ENCODE measurements at regions not wholly inside any gene's neighbourhood (a gene's known extent, or its start where the extent isn't known, plus 50 kb on each side); places are given as distances from the start of the nearest gene placed in this dataset.

DNA sequence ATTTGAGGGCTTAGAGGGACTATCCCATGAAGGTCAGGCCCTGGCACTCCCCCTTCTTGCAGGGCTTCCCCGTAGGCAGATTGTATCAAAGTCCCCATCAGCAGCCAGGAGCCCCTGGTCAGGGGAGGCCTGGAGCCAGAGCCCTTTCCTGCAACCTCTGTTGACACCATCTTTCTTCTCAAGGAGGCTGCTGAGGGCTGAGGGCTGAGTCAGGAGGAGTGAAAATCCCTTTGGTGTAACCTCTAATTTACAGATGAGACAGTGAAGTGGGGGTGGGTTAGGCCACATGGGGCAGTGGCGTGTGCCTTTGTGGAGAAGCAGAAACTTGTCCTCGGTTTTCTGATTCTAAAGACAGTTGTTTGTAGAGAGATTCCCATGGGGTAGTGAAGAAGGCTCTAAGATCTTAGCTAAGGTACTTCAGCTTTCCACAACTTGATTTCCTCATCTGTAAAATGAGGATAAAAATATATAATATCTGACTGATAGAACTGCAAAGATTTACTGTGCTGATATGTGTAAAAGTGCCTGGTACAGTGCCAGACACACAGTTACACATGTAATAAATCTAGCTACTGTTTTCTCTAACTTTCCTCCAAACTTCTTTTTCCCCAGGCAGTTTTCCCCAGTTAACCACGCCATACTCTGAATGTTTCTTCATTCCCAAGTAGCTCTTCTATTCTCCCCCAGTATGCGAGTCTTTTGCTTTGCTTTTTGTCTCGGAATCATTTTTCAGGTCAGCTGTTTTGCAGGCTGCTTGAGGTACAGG lies 249.4 kb upstream of the TPM1 start:
- DNase-seq: no peak

DNA sequence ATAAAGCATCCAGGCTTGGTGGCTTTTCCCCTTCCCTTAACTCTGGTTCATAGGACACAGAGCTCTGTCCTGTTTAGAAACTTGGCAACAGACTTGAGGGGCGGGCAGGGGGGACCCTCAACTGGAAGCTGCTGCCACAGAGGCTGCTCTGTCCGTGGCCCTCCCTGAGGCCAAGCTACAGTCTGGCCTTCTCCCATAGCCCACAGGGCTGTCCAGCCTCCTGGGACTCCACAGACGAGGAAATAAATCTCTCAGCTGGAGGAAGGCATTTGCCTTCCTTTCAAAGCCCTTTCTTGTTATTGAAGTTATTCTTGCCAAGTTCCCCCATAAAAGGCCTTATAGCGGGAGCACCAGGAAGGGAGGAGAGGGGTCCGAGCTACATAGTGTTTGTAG lies 248.8 kb upstream of the TPM1 start:
- no peak for DNase-seq

DNA sequence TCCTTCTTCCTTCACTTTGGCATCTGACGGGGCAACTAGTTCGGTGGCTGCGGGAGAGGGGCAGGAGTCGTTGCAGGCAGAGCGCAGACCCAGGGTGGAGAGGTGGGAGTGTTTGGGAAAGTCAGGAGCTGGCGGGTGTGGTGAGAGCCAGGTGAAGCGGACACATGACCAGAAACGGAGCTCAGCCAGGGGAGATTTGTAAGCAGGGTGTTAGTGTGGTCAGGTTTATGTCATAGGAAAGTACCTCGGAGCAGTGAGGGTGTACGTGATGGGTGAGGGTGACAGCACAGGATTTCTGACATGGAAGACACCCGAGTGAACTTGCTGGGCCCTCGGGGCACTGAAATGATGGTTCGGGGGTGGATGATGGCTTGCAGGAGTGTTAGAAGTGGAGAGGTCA lies 247.4 kb upstream of the TPM1 start:
- no peak for DNase-seq

DNA sequence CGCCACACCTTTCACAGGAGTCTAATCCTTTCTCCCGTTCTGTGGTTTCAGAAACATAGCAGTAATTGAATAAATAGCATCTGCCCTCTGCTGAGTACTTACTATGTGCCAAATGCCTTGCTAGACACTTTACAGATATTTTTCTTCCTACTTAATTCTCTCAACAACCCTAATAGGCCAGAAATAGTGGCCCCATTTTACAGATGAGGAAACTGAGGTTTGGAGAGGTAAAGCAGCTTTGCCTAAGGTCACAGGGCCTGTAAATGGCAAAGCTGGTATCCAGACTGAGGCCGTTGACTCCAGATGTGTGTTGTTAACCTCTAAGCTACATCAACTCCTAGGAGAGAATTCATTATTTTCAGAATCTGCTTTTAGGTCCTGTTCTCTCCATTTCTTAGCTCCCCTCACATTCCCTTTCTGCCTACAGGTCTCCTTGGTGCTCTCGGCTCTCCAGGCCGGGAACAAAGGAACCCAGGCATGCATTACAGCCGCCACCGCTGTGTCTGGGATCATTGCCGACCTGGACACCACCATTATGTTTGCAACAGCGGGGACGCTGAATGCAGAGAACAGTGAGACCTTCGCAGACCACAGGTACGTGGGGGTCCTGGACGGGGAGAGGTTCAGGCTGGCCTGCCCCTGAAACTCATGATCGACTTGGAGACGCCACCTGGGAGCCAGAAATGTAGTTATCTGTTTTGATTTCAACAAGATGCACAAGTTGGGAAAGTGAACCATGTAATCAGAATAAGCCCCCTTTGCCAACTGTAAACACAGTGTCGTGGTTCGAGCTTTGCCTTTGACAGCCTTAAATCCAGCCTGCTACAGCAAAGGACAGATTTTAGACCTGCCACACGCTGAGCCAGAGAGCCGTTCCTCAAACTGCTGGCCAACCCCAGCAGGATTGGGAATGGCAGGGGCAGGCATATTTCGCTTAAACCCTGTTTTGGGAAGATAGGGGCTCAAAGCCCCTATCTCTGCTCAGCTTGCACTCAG lies 246.5 kb upstream of the TPM1 start:
- no peak for DNase-seq

DNA sequence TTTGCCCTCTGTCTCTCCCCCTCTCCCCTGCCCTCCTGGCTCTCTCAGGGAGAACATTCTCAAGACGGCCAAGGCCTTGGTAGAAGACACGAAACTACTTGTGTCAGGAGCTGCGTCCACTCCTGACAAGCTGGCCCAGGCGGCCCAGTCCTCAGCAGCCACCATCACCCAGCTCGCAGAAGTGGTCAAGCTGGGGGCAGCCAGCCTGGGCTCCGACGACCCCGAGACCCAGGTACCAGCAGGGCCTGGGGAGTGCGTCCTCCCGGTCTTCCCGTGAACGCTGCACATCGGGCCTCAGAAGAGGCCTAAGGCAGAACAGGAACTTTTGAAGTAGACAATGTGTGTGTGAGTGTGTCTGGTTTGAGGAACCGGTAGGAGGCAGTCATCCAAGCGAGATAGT lies 245.4 kb upstream of the TPM1 start:
- no peak for DNase-seq

DNA sequence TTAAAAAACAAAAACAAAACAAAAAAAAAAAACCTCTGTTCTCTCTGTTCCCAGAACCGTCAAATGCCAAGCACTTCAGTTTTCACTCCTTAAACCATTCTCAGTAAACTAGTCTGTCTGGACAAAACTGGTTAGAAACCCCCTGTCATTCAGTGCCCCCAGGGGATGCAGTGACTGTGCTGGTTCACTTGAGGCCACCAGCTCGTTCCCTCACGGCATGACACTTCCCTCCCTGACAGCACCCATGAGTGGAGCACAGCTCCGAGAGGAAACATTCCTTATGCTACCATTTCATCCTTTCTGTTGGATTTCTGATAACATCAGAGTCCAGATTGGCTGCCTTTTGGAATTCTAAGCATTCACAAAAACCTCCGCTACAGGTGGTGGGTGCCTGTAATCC lies 244.0 kb upstream of the TPM1 start:
- no peak for DNase-seq

DNA sequence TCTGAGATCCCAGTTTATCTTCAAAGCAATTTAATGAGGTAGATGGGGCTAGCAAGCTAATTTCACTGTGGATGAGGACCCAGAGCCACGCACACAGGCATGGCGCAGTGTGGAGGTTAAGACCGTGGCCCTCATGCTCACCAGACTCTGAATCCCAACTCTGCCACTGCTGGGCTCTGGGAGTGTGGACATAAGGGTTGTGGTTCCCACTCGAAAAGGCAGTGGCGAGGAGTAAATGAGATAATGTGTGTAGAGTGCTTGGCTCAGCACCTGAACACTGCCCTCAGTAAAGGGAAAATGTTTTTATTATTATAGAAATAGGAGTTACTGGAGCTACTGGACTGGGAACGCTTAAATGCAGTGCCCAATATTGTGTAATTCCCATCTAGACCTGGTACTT lies 243.5 kb upstream of the TPM1 start:
- no peak for DNase-seq

DNA sequence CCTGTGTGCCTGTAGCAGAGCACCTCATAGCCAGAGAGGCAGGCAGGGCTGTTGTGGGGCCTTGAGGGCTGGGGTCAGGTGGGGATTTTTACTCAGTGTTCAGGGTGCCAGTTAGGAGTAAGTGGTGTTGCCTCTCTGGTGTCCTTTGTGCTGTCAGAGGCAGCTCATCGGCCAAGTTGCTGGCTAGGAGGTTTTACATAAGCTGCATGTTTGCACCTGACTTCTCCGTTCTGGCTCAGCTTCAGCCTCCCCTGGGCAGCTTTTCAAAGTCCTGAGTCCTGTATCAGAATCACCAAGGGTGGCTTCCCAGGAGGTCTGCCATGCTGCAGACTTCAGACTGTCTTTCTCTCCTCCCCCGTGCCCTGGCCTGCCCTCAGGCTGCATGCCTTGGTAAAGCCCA lies 242.6 kb upstream of the TPM1 start:
- DNase-seq: no peak

DNA sequence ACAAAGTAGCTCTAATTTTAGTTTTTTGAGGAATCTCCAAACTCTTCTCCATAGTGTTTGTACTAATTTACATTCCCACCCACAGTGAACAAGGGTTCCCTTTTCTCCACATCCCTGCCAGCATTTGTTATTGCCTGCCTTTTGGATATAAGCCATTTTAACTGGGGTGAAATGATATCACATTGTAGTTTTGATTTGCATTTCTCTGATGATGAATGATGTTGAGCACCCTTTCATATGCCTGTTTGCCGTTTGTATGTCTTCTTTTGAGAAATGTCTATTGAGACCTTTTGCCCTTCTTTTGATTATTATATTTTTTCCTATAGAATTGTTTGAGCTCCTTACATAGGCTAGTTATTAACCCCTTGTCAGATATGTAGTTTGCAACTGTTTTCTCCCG lies 239.9 kb upstream of the TPM1 start:
- DNase-seq: no peak

DNA sequence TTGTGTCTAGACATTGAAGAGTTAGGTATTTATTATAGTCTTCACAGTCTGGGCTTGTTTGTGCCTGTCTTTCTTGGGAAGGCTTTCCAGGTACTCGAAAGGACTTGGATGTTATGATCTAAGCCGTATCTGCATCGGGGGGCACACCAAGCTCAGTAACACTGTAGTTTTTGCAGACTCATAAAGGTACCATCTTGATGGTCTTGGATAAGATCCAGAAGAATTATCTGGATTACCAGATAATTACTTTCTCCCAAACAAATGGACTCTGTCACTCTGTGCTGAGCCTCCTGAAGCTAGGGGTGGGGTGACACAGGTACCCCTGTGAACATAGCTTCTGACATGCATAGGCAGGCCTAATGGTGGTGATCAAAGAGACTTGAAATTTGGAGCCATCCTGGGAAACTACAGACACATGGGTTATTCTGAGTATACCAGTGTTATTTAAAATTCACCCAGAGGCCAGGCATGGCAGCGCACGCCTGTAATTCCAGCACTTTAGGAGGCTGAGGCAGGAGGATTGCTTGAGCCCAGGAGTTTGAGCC lies 238.6 kb upstream of the TPM1 start:
- no peak for DNase-seq

DNA sequence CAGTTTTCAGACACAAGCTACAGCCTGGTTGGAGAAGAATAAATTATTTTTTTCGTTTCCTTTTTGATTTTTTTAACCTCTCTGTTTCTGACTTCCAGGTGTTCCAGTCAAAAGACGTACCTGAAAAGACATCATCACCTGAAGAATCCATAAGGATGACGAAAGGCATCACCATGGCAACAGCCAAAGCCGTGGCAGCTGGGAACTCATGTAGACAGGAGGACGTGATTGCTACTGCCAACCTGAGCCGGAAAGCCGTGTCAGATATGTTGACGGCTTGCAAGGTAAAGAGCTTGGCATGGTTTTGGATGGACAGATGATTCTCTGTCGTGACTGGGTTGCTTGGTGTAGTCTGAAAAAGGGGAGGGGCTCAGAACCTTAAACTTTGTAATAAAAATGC lies 237.0 kb upstream of the TPM1 start:
- DNase-seq: no peak

DNA sequence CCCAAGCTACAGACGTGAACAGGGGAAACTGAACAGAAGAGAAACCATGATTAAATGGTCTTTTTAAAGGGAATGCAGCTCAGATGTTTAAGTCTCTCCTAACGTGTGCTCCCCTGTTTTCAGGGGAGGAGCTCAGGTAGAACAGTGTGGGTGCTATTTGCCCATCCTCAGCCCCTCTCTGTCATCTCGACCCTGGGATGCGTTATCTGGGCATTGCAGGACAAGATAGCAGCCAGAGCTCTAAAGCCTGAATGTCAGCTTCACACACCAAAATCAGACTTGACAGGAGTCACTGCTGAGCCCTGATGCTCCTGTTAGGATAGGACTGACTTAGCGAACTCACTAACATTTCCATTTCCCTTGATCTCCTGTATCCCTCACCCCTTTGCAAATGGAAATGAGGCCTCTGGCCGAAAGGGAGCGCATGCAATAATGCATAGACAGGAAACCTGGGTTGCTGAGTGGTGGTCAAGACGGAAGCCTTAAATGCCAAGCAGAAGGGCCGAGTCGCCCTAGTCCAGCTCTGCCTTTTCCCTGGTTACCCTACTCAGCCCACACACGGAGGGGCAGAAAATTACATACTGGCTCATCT lies 234.9 kb upstream of the TPM1 start:
- DNase-seq: no peak

DNA sequence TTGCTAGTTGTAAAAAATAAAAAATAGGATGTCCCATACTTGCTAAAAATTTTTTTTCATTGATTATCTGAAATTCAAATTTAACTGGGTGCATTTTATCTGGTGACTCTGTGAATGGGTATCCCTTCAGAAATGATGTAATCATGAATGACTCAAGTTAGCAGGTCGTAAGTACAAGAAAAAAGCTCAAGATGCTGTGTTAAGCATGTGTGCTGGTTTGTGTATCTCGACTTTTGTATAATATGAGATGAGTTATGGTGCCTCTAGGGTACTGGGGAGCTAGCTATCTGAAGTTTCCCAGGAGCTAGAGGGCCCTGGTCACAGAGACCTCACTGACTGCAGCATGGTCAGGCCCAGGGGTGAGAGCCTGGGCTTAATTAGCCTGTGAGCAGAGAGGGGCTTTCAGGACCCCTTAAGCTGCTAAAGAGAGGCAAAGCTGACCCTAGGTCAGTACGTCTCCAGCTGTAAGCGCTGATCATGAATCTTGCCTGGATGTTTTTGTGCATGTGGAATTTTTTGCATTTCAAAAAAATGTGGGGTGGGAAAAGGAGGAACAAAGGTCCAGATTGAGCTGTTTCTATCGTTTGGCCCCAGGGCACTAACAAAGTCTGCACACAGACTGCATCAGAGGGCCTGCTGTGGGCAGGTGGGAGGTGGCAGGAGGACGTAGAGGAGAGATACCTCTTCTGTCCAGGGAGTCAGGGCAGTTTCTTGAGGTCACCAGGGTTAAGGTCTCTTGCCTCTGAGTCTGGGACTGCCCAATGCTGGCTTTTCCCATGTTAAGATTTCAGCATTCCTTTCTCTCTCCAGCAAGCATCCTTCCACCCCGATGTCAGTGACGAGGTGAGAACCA lies 233.2 kb upstream of the TPM1 start:
- DNase-seq: no peak

DNA sequence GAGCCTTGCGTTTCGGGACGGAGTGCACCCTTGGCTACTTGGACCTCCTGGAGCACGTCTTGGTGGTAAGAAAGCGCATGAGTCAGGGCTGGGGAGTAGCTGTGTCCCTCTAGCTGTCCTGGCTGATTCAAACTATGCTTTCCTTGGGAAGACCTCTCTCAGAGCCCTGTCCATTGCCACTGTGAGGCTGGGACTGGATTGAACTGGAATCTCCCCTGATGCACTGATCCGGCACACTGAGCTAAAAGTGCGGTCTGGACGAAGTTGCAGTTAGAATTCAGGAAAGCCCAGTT lies 232.6 kb upstream of the TPM1 start:
- DNase-seq: no peak

DNA sequence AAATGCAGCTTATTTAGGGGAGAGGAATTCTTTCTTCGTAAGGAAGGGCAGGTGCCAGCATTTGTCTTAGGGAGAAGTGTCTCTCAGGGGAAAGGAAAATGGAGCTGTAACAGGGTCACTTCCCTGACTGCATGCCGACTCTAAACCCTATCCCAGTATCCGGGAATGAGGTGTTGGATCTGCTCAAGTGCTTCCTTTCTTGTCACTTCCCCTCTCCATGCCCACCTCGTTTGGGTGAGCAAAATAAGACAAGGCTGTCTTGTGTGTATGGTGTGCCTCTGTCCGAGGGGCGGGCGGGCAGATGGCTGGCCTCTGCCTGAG lies 230.1 kb upstream of the TPM1 start:
- no peak for DNase-seq

DNA sequence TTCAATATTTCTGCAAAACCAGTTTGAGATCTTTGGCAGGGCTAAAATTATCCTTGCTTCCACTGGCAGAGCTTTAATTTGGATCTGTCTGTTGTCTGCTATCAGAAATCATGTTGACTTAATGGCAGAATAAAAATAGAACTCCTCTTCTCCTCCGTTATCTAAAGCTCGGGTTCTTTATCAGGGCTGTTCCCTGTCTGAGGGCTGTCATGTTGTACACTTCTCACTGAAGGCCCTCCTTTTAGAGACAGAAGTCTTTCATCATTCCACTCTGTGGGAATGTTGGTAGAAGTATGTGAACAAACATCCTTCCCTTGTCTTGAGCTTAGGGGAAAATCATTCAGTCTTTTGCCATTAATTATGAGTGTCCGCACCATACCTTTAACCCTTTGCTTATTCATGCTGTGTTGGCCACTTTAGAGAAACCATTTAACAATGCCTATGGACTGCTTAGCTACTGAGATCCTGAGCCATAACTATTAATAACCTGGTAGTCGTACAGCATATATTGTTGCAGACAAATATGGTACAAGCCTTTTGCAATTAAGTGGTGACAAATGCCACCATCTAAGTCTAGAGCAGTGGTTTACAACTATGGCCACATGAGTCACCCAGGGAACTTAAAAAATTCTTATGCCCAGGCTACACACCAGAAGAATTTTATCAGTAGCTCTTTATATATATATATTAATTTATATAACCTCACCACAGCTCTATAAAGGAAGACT lies 226.0 kb upstream of the TPM1 start:
- no peak for DNase-seq

DNA sequence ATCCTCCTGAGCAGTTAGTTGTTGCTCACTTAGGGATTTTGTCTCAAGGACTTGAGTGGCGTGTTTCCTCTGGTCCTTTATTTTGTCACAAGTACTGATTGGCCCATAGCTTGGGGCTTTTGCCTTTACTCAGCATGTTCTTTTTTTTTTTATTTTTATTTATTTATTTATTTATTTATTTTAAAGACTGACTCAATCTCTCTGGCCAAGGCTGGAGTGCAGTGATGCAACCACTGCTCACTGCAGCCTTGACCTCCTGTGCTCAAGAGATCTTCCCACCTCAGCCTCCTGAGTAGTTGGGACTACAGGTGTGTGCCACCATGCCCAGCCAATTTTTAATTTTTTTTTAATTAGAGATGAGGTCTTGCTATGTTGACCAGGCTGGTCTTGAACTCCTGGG lies 223.9 kb upstream of the TPM1 start:
- DNase-seq: no peak

DNA sequence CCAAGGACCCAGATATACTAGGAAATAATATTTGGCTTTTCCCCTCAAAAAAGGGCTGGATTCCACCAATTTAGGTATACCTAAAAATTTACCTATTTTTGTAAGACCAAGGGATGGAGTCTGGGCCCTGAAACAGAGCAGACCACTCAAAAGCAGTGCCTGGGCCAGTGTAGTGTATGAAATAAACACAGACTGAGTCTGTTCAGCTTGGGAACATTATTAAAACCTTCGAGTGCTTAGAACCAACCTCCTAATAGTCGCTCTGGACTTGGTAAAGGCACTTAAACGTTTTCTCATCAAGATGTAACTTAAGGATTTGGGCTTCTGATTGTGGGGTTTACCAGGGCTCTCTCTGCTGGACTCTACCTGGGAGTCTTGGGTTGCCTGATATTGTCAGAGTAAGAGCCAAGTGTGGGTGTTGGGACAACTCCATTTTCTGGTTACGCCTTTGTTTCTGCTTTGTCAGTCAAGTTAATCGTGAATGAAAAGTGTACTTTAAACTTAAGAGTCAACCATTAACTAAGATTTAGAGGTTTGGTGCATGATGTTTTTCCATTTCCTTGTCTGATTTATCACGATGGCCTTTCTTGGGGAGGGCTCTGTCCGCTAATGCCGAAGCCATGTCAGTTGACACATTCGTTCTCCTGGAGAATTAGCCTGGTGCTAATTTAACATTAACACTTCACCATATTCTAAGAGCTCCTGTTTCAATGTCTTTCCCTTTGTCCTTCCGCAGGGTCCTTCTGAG lies 221.0 kb upstream of the TPM1 start:
- DNase-seq: no peak

DNA sequence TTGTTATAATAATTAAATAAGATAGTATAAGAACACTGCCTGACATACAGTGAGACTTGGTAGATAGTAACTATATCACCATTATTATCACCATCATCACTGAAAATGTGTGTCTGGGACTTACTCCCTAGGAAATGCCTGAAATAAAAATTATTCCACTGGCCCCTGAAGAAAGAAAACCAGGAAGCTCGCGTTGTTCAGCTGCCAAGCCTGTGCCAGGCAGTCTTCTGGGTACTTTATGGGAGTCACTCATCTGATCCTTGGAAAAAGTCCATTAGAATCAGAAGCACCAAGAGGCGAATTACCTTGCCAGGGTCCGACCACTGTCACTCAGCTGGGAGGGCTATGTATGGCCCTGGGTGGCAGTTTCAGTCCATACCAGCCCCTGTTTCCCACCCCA lies 220.3 kb upstream of the TPM1 start:
- DNase-seq: no peak

DNA sequence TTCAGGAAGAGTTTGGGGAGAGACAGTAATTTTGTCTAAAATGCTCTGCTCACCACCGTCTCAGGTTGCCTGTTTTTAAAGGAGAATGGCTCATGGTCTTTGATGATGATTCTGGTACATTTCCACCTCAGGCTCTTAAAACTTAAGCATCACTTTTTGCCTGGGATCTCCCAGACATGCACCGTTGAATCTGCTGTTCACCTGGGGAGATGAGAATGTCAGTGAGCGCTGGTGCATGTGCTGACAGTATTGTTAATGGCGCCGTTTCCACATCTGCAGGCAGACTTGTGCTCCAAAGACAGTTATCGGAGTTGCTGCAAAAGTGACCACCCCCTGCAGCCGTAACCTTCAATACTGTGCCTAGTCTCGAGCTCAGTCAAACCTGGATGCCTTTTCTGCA lies 219.0 kb upstream of the TPM1 start:
- DNase-seq: no peak

All from effector CD8-positive, alpha-beta T cell (primary cell).